ENCODE measurements at regions not wholly inside any gene's neighbourhood (a gene's known extent, or its start where the extent isn't known, plus 50 kb on each side); places are given as distances from the start of the nearest gene placed in this dataset.

DNA sequence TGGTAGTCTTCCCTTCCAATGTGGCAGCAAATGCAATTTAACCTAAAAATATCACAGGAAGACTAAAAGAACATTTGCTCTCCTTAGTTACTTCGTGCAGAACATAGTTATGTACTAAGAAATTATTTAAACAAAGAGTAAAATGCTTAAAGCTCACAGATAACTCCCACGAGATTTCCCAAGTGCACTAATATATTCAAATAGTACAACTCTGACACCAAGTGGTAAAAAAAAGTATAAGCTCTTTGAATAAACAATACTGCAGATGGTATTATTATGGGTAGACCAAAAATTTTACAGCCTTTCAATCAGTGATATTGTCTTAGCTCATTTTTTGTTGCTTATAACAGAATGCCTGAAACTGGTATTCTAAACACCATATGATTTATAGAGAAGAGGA is 52.8 kb upstream of the FILIP1 start:
- WGBS, 2 experiments (ENCODE audit: insufficient coverage in 1 of 2, insufficient read length in 1 of 2), result 75% methylated on average over 1 of the region's 2 CpGs; no CpG with 5 or more reads in 1 of the 2 experiments

DNA sequence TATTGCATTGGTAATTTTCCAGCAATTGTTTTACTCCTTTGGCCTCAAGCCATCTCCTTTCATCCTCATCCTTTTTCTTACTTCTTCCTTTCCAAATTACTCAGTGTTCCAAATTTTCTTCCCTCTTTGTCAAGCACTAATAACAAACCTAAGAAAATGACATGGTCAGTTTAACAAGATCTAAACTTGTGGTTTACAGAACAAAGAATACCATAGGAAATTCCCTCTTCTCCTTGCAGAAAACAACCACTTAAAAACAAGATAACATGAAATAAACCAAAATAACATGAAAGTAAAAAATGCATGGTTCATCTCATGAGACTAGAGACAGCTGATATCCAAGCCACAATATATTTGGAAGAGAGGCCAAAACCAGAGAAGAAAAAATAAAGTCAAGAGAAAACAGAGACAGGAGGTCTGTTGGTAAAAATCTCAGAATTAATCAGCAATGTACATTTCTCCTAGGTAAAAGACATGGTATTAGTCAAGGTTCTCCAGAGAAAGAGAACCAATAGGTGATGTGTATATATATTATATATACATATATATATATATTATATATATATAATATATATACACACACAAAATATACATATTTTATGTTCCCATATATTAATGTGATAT is 51.0 kb upstream of the SENP6 start:
- H3K36me3 Mint-ChIP-seq (ENCODE audit: low read depth), result no peaks in the 10 kb centered on the region
- H3K36me3 ChIP-seq (ENCODE audit: control insufficient read depth, insufficient read depth, low read length), result no peaks in the 10 kb centered on the region
- H3K27me3 Mint-ChIP-seq (ENCODE audit: insufficient read depth), result no peaks in the 10 kb centered on the region
- no peak overlapping the region for H3K4me3 ChIP-seq (ENCODE audit: low read length)
- H3K27me3 ChIP-seq (ENCODE audit: control insufficient read depth, insufficient read depth, low read length, poor library complexity, severe bottlenecking), result no peaks in the 10 kb centered on the region
- no peak overlapping the region for H3K9ac ChIP-seq (ENCODE audit: extremely low read depth, low read length, poor library complexity, severe bottlenecking)
- H3K4me1 Mint-ChIP-seq, result peaks cover 9% of the 10 kb centered on the region
- no peak overlapping the region for H3K27ac ChIP-seq (ENCODE audit: low read depth, low read length)
- H3K9me3 ChIP-seq (ENCODE audit: control insufficient read depth, low read length), result no peaks in the 10 kb centered on the region
- H3K4me1 ChIP-seq (ENCODE audit: control insufficient read depth, insufficient read depth, low read length), result peaks cover 5% of the 10 kb centered on the region
- TF ChIP-seq, protein P1, sequence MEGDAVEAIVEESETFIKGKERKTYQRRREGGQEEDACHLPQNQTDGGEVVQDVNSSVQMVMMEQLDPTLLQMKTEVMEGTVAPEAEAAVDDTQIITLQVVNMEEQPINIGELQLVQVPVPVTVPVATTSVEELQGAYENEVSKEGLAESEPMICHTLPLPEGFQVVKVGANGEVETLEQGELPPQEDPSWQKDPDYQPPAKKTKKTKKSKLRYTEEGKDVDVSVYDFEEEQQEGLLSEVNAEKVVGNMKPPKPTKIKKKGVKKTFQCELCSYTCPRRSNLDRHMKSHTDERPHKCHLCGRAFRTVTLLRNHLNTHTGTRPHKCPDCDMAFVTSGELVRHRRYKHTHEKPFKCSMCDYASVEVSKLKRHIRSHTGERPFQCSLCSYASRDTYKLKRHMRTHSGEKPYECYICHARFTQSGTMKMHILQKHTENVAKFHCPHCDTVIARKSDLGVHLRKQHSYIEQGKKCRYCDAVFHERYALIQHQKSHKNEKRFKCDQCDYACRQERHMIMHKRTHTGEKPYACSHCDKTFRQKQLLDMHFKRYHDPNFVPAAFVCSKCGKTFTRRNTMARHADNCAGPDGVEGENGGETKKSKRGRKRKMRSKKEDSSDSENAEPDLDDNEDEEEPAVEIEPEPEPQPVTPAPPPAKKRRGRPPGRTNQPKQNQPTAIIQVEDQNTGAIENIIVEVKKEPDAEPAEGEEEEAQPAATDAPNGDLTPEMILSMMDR (conservative IDR thresholded peaks at IDR 0.05), result no peak
- no peak for DNase-seq
- H3K4me3 Mint-ChIP-seq, result no peak overlapping the region
- H3K27ac Mint-ChIP-seq, result no peak overlapping the region
- no peaks in the 10 kb centered on the region for H3K9me3 Mint-ChIP-seq

More for the DNA sequence above, 52.8 kb upstream of the FILIP1 start:
- Mint-ChIP-seq H3K4me3 (no peak overlapping the region), H3K4me1 (peaks cover 9% of the 10 kb centered on the region), H3K27ac (no peak overlapping the region), H3K27me3 (ENCODE audit: insufficient read depth) (no peaks in the 10 kb centered on the region), H3K9me3 (no peaks in the 10 kb centered on the region), H3K36me3 (ENCODE audit: low read depth) (no peaks in the 10 kb centered on the region)
- no peak overlapping the region for H3K9ac ChIP-seq (ENCODE audit: extremely low read depth, low read length, poor library complexity, severe bottlenecking)
- TF ChIP-seq, protein P1 (conservative IDR thresholded peaks at IDR 0.05), result peak; percentile 25
- no peak overlapping the region for H3K4me3 ChIP-seq (ENCODE audit: low read length)
- H3K27ac ChIP-seq (ENCODE audit: low read depth, low read length), result no peak overlapping the region
- no peaks in the 10 kb centered on the region for H3K36me3 ChIP-seq (ENCODE audit: control insufficient read depth, insufficient read depth, low read length)
- H3K9me3 ChIP-seq (ENCODE audit: control insufficient read depth, low read length), result no peaks in the 10 kb centered on the region
- H3K4me1 ChIP-seq (ENCODE audit: control insufficient read depth, insufficient read depth, low read length), result peaks cover 5% of the 10 kb centered on the region
- no peak for DNase-seq
- H3K27me3 ChIP-seq (ENCODE audit: control insufficient read depth, insufficient read depth, low read length, poor library complexity, severe bottlenecking), result no peaks in the 10 kb centered on the region

GRCh38 chr6:75551367-75551952 is 50.2 kb upstream of the SENP6 start:
- Histone ChIP-seq H3K27ac (ENCODE audit: low read depth, low read length) (no peak overlapping the region), H3K27me3 (ENCODE audit: control insufficient read depth, insufficient read depth, low read length, poor library complexity, severe bottlenecking) (no peaks in the 10 kb centered on the region), H3K4me3 (ENCODE audit: low read length) (no peak overlapping the region), H3K4me1 (ENCODE audit: control insufficient read depth, insufficient read depth, low read length) (peaks cover 1% of the 10 kb centered on the region), H3K9me3 (ENCODE audit: control insufficient read depth, low read length) (no peaks in the 10 kb centered on the region), H3K36me3 (ENCODE audit: control insufficient read depth, insufficient read depth, low read length) (no peaks in the 10 kb centered on the region), H3K9ac (ENCODE audit: extremely low read depth, low read length, poor library complexity, severe bottlenecking) (no peak overlapping the region)
- Mint-ChIP-seq H3K4me3 (no peak overlapping the region), H3K4me1 (peaks cover 9% of the 10 kb centered on the region), H3K27ac (no peak overlapping the region), H3K36me3 (ENCODE audit: low read depth) (no peaks in the 10 kb centered on the region), H3K9me3 (no peaks in the 10 kb centered on the region), H3K27me3 (ENCODE audit: insufficient read depth) (no peaks in the 10 kb centered on the region)
- DNase-seq, result no peak
- 86 to 89% methylated on average over 2 of the region's 2 CpGs for WGBS, 2 experiments (ENCODE audit: insufficient coverage in 1 of 2, insufficient read length in 1 of 2)
- TF ChIP-seq, protein P1 (conservative IDR thresholded peaks at IDR 0.05), result no peak
